ENCODE measurements at regions not wholly inside any gene's neighbourhood (a gene's known extent, or its start where the extent isn't known, plus 50 kb on each side); places are given as distances from the start of the nearest gene placed in this dataset.

GRCh38 chr12:33813536-33813935 is 208.8 kb upstream of the ALG10 start:
- Histone ChIP-seq H3K4me3 (no peak overlapping the region), H3K27ac (no peak overlapping the region)
- no peak for DNase-seq (ENCODE audit: low spot score)
- no peak for TF ChIP-seq CTCF (IDR thresholded peaks at IDR 0.05)

- Histone ChIP-seq H3K27ac (no peak overlapping the region), H3K4me3 (no peak overlapping the region)
- DNase-seq (ENCODE audit: low spot score), result no peak
- TF ChIP-seq CTCF (IDR thresholded peaks at IDR 0.05), result no peak
Measured at GRCh38 chr12:33817713-33818112, 204.6 kb upstream of the ALG10 start.

GRCh38 chr12:33818313-33818712 is 204.0 kb upstream of the ALG10 start:
- H3K27ac ChIP-seq, result no peak overlapping the region
- TF ChIP-seq CTCF (IDR thresholded peaks at IDR 0.05), result no peak
- DNase-seq (ENCODE audit: low spot score), result no peak
- H3K4me3 ChIP-seq, result no peak overlapping the region

GRCh38 chr12:33825442-33825841 is 196.9 kb upstream of the ALG10 start:
- Histone ChIP-seq H3K4me3 (no peak overlapping the region), H3K27ac (no peak overlapping the region)
- no peak for DNase-seq (ENCODE audit: low spot score)
- no peak for TF ChIP-seq CTCF (IDR thresholded peaks at IDR 0.05)

GRCh38 chr12:33825986-33826602 is 196.2 kb upstream of the ALG10 start:
- Histone ChIP-seq H3K4me3 (no peak overlapping the region), H3K27ac (no peak overlapping the region)
- TF ChIP-seq CTCF (IDR thresholded peaks at IDR 0.05), result no peak
- no peak for DNase-seq (ENCODE audit: low spot score)

- H3K27ac ChIP-seq, result no peak overlapping the region
- TF ChIP-seq CTCF (IDR thresholded peaks at IDR 0.05), result no peak
- DNase-seq (ENCODE audit: low spot score), result no peak
- no peak overlapping the region for H3K4me3 ChIP-seq
Measured at GRCh38 chr12:33828326-33828725, 194.0 kb upstream of the ALG10 start.

GRCh38 chr12:33830070-33830469 is 192.2 kb upstream of the ALG10 start:
- no peak for TF ChIP-seq CTCF (IDR thresholded peaks at IDR 0.05)
- Histone ChIP-seq H3K4me3 (no peak overlapping the region), H3K27ac (no peak overlapping the region)
- no peak for DNase-seq (ENCODE audit: low spot score)
